NCI-H524 (cell line): ENCODE measurements at regions not wholly inside any gene's neighbourhood (a gene's known extent, or its start where the extent isn't known, plus 50 kb on each side); places are given as distances from the start of the nearest gene placed in this dataset.

Experiments
- DNase-seq, 2 experiments: peaks; one replicate each; lab custom pipeline; 2025; lab: John Stamatoyannopoulos, UW

- DNase-seq = no peak
Observed at GRCh38 chr4:162349395-162349794, 185.6 kb upstream of the FSTL5 start.

GRCh38 chr4:162347842-162348213 lies 184.0 kb upstream of the FSTL5 start:
- peak; percentile 13 to 42 for DNase-seq

- no peak for DNase-seq
Observed at GRCh38 chr4:162347156-162347841, 183.5 kb upstream of the FSTL5 start.

GRCh38 chr4:162343967-162344366 lies 180.2 kb upstream of the FSTL5 start:
- no peak for DNase-seq

- DNase-seq = no peak
Observed at GRCh38 chr4:162341533-162341932, 177.7 kb upstream of the FSTL5 start.

GRCh38 chr4:162323919-162324318 lies 160.1 kb upstream of the FSTL5 start:
- DNase-seq = no peak

- no peak for DNase-seq
Observed at GRCh38 chr4:162322054-162322453, 158.3 kb upstream of the FSTL5 start.

- DNase-seq = no peak
Observed at GRCh38 chr4:162285753-162286152, 122.0 kb upstream of the FSTL5 start.

GRCh38 chr4:162282684-162283083 lies 118.9 kb upstream of the FSTL5 start:
- DNase-seq = no peak

GRCh38 chr4:162274354-162274753 lies 110.6 kb upstream of the FSTL5 start:
- peak in 1 of 2 experiments; percentile 52 for DNase-seq

- no peak for DNase-seq
Observed at GRCh38 chr4:162272215-162272614, 108.4 kb upstream of the FSTL5 start.

GRCh38 chr4:162268911-162269310 lies 105.1 kb upstream of the FSTL5 start:
- no peak for DNase-seq

- DNase-seq = no peak
Observed at GRCh38 chr4:162265802-162266201, 102.0 kb upstream of the FSTL5 start.

- no peak for DNase-seq
Observed at GRCh38 chr4:162245051-162245450, 81.3 kb upstream of the FSTL5 start.

GRCh38 chr4:162241857-162242256 lies 78.1 kb upstream of the FSTL5 start:
- no peak for DNase-seq

GRCh38 chr4:162239992-162240769 lies 76.4 kb upstream of the FSTL5 start:
- no peak for DNase-seq

GRCh38 chr4:162237676-162238075 lies 73.9 kb upstream of the FSTL5 start:
- no peak for DNase-seq

- no peak for DNase-seq
Observed at GRCh38 chr4:162234595-162234994, 70.8 kb upstream of the FSTL5 start.

GRCh38 chr4:162232349-162232748 lies 68.5 kb upstream of the FSTL5 start:
- DNase-seq = no peak

- no peak for DNase-seq
Observed at GRCh38 chr4:162229670-162230069, 65.9 kb upstream of the FSTL5 start.

- DNase-seq = no peak
Observed at GRCh38 chr4:162221148-162221547, 57.3 kb upstream of the FSTL5 start.
